ENCODE measurements at regions not wholly inside any gene's neighbourhood (a gene's known extent, or its start where the extent isn't known, plus 50 kb on each side); places are given as distances from the start of the nearest gene placed in this dataset.
"Not testable (repeated sequence)": the region's sequence is repeated elsewhere in the genome, so short reads cannot be mapped to it uniquely, and the experiment has no call there.

DNA sequence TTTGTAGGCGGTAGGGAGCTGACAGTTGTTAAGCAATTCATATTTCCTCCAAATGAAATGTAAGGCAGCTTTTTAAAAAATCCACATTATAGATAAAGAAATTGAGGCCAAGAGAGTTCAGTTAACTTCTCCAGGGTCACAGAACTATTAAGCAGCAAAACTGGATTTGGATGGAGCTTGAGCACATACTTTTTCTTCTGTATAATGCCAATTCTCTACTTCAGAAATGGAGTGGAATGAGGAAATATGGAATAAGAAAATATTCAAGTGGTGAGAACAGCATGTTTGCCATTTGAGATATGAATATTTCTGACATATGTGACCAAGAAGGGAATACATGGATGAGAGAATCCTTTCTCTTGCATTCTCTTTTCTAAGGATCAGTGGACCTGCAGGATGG lies 233.1 kb downstream of the FOXG1 start:
- no peak for DNase-seq (ENCODE audit: extremely low read depth, insufficient read length)
- H3K4me3 ChIP-seq (replicated peaks; ENCODE audit: low read depth, low read length), result no peak overlapping the region
- no peaks in the 10 kb centered on the region for H3K36me3 ChIP-seq (ENCODE audit: control insufficient read depth, insufficient read depth, low read length)
- H3K27me3 ChIP-seq (replicated peaks; ENCODE audit: control insufficient read depth, insufficient read depth, low read length), result no peaks in the 10 kb centered on the region
- no peak for TF ChIP-seq CTCF (IDR thresholded peaks at IDR 0.05; ENCODE audit: insufficient read depth, low read length, poor library complexity, severe bottlenecking)

GRCh38 chr14:29005647-29006046 lies 239.1 kb downstream of the FOXG1 start:
- Histone ChIP-seq H3K4me3 (replicated peaks; ENCODE audit: low read depth, low read length) (no peak overlapping the region), H3K36me3 (ENCODE audit: control insufficient read depth, insufficient read depth, low read length) (no peaks in the 10 kb centered on the region), H3K27me3 (replicated peaks; ENCODE audit: control insufficient read depth, insufficient read depth, low read length) (no peaks in the 10 kb centered on the region)
- no peak for TF ChIP-seq CTCF (IDR thresholded peaks at IDR 0.05; ENCODE audit: insufficient read depth, low read length, poor library complexity, severe bottlenecking)
- DNase-seq (ENCODE audit: extremely low read depth, insufficient read length), result no peak

DNA sequence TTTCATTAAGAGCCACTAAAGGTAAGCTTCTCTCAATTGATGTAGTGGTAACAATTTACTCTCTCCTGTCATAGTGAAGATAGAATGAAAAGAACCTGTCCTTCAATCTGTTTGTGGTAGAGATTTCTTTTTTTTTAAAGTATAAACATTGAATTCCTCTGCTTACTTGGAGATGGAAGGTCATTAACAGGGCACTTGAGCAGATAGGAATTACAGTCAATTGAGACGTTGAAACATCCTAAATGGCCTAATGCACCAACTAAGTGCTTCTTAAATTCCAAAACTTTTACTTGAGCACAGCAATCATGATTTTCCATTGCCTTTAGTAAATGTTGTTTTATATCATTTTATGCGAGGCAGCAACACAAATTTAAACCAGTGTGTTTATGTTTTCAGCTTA lies 241.4 kb downstream of the FOXG1 start:
- no peak for TF ChIP-seq CTCF (IDR thresholded peaks at IDR 0.05; ENCODE audit: insufficient read depth, low read length, poor library complexity, severe bottlenecking)
- DNase-seq (ENCODE audit: extremely low read depth, insufficient read length), result no peak
- H3K27me3 ChIP-seq (replicated peaks; ENCODE audit: control insufficient read depth, insufficient read depth, low read length), result no peaks in the 10 kb centered on the region
- no peaks in the 10 kb centered on the region for H3K36me3 ChIP-seq (ENCODE audit: control insufficient read depth, insufficient read depth, low read length)
- H3K4me3 ChIP-seq (replicated peaks; ENCODE audit: low read depth, low read length), result no peak overlapping the region

- peak; percentile 16 for DNase-seq (ENCODE audit: extremely low read depth, insufficient read length)
These were observed 249.7 kb downstream of the FOXG1 start for GRCh38 chr14:29016050-29016900.

GRCh38 chr14:29023505-29023904 lies 256.9 kb downstream of the FOXG1 start:
- not testable (repeated sequence) for DNase-seq (ENCODE audit: extremely low read depth, insufficient read length); H3K27me3 ChIP-seq (replicated peaks; ENCODE audit: control insufficient read depth, insufficient read depth, low read length); H3K36me3 ChIP-seq (ENCODE audit: control insufficient read depth, insufficient read depth, low read length); H3K4me3 ChIP-seq (replicated peaks; ENCODE audit: low read depth, low read length)

More at GRCh38 chr14:29016050-29016900, 249.7 kb downstream of the FOXG1 start:
- H3K4me3 ChIP-seq (replicated peaks; ENCODE audit: low read depth, low read length), result no peak overlapping the region
- H3K27me3 ChIP-seq (replicated peaks; ENCODE audit: control insufficient read depth, insufficient read depth, low read length), result no peaks in the 10 kb centered on the region
- H3K36me3 ChIP-seq (ENCODE audit: control insufficient read depth, insufficient read depth, low read length), result no peaks in the 10 kb centered on the region
- TF ChIP-seq CTCF (IDR thresholded peaks at IDR 0.05; ENCODE audit: insufficient read depth, low read length, poor library complexity, severe bottlenecking), result peak; percentile 76

GRCh38 chr14:29027441-29027840 lies 260.9 kb downstream of the FOXG1 start:
- not testable (repeated sequence) for H3K36me3 ChIP-seq (ENCODE audit: control insufficient read depth, insufficient read depth, low read length); H3K27me3 ChIP-seq (replicated peaks; ENCODE audit: control insufficient read depth, insufficient read depth, low read length); DNase-seq (ENCODE audit: extremely low read depth, insufficient read length); H3K4me3 ChIP-seq (replicated peaks; ENCODE audit: low read depth, low read length)

GRCh38 chr14:29027941-29028705 lies 261.5 kb downstream of the FOXG1 start:
- H3K4me3 ChIP-seq (replicated peaks; ENCODE audit: low read depth, low read length); H3K27me3 ChIP-seq (replicated peaks; ENCODE audit: control insufficient read depth, insufficient read depth, low read length); DNase-seq (ENCODE audit: extremely low read depth, insufficient read length); H3K36me3 ChIP-seq (ENCODE audit: control insufficient read depth, insufficient read depth, low read length): not testable (repeated sequence)
